SH-SY5Y (cell line): ENCODE measurements at regions not wholly inside any gene's neighbourhood (a gene's known extent, or its start where the extent isn't known, plus 50 kb on each side); places are given as distances from the start of the nearest gene placed in this dataset.

Source experiments
- GATA2 ChIP-seq: IDR thresholded peaks from 2 replicates; pipeline ENCODE4 v1.6.1; 2011; ENCODE audit warnings: mild to moderate bottlenecking, low read depth, low read length
- GATA3 ChIP-seq: IDR thresholded peaks from 2 replicates; pipeline ENCODE4 v1.6.1; 2011; ENCODE audit warnings: low read depth, mild to moderate bottlenecking, low read length, moderate library complexity

GRCh38 chr14:71169861-71170260 is 262.6 kb downstream of the PCNX1 start:
- no peak for TF ChIP-seq GATA3
- TF ChIP-seq GATA2: no peak
